T-helper 2 cell treated with Interferon-gamma antibody and Interleukin-4, amounts not matched to agents 5 μg/mL and 100 μg/mL, for 36 hours (primary cell): ENCODE measurements at regions not wholly inside any gene's neighbourhood (a gene's known extent, or its start where the extent isn't known, plus 50 kb on each side); places are given as distances from the start of the nearest gene placed in this dataset.
"Not testable (repeated sequence)": the region's sequence is repeated elsewhere in the genome, so short reads cannot be mapped to it uniquely, and the experiment has no call there.

Experiments used
- DNase-seq: peaks from one replicate; pipeline ENCODE4 v3.0.0; 2021; ENCODE audit warnings: low spot score
- H3K27ac Mint-ChIP-seq: one replicate; pipeline ENCODE4 v1.8.0; 2021; ENCODE audit warnings: mild to moderate bottlenecking, mixed read lengths
- H3K27me3 Mint-ChIP-seq: one replicate; pipeline ENCODE4 v1.8.0; 2021; ENCODE audit warnings: low read depth, mixed read lengths
- H3K36me3 Mint-ChIP-seq: one replicate; pipeline ENCODE4 v1.8.0; 2021; ENCODE audit warnings: low read depth, mixed read lengths
- H3K4me1 Mint-ChIP-seq: one replicate; pipeline ENCODE4 v1.8.0; 2021; ENCODE audit warnings: low read depth, mixed read lengths
- H3K4me3 Mint-ChIP-seq: one replicate; pipeline ENCODE4 v1.8.0; 2022; ENCODE audit warnings: mild to moderate bottlenecking, moderate library complexity, mixed read lengths
- H3K9me3 Mint-ChIP-seq: one replicate; pipeline ENCODE4 v1.8.0; 2021; ENCODE audit warnings: mixed read lengths

DNA sequence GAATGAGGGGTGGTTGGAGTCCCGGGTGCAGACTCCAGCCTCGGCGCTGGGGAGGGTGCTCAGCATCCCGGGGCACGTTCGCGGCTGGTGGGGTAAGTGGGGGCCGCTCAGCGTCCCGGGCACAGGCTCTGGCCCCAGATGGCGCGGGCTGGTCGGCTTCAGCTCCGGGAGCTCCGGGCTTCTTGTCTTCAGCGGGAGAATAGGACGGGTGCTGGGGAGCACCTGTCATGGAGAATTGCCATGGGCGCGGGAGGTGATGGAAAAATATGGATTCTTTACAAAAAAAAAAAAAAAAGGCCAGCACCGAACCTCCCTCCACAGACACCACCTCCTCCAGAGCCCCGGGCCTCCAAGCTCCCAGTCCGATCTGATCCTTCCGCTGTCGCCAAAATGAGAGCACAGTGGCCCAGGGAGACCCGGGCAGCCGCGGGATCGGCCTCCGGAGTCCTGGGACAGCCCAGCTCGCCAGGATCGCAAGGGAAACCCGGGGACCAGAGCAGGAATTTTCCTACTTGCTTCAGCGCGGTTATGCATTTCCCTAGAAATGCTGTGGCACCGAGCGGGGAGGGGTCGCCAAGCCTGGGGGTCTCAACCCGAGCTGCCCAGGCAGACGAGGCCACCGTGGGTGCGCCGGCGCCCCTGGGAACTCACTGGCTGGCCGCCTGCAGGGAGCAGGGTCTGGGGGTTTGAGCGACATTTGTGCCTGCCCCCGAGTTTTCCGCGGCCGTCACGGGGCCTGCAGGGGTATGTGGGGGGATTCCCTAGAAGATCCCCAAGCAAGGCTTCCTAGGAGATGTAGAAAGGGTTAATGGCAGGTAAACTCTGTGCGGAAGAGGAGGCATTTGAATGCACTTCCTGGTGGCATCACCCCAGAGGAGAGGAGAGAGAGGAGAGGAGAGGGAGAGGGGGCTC is 1336.9 kb downstream of the BRD1 start:
- Mint-ChIP-seq H3K27ac (no peak overlapping the region), H3K4me3 (no peak overlapping the region), H3K9me3 (no peaks in the 10 kb centered on the region), H3K27me3 (peaks cover 47% of the 10 kb centered on the region), H3K4me1 (no peaks in the 10 kb centered on the region), H3K36me3 (no peaks in the 10 kb centered on the region)
- no peak for DNase-seq

- no peak overlapping the region for H3K4me3 Mint-ChIP-seq
- H3K36me3 Mint-ChIP-seq: no peaks in the 10 kb centered on the region
- no peak for DNase-seq
- no peak overlapping the region for H3K27ac Mint-ChIP-seq
- H3K27me3 Mint-ChIP-seq: peaks cover 47% of the 10 kb centered on the region
- H3K9me3 Mint-ChIP-seq: no peaks in the 10 kb centered on the region
- H3K4me1 Mint-ChIP-seq: no peaks in the 10 kb centered on the region
Observed at GRCh38 chr22:48489551-48490499, 1337.8 kb downstream of the BRD1 start.

DNA sequence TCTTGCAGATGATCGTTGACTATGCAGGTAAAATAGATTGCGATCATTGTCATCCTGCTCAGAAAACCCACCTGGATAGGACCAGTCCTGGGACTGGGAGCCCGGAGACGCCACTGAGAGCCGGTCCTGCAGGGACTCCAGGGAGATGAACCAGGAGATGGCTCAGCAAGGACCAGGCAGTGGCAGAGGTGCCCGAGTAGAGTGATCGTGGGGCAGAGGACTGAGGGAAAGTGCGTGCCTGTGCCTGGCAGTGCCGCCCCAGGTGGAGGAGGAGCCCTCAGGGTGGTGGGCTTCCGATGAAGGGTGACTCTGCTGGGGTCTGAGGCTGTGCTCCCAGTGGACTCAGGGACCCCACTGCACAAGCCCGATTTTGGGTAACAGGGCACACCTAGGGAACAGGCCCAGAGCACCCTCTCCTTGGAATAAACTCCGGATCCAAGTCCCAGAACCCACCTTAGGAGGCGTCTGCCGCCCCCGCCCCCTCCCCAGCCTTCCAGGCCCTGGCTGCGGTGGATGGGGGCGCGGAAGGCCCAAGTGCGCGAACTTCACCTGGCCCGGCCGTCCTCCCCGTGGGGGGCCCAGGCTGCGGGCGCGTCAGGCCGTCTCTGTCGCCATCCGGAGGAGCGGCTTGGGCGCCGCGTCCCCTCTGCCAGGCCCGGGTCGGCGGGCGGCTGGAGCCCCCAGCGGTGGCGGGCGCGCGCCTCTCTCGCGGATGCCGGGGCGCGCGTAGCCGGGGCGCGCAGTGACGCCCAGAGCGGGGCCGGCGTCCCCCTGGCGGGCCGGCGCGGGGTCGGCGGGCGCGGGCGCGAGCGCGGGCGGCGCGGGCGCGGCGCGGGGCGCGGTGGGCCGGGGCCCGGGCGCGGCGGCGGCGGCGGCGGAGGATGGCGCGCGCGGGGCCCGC is 1338.8 kb downstream of the BRD1 start:
- peaks cover 47% of the 10 kb centered on the region for H3K27me3 Mint-ChIP-seq
- DNase-seq: no peak
- H3K9me3 Mint-ChIP-seq: no peaks in the 10 kb centered on the region

GRCh38 chr22:48488149-48488551 is 1339.5 kb downstream of the BRD1 start:
- Mint-ChIP-seq H3K4me1 (no peaks in the 10 kb centered on the region), H3K9me3 (no peaks in the 10 kb centered on the region), H3K27me3 (peaks cover 47% of the 10 kb centered on the region), H3K4me3 (no peak overlapping the region), H3K36me3 (no peaks in the 10 kb centered on the region), H3K27ac (no peak overlapping the region)
- no peak for DNase-seq

More for the DNA sequence above, 1338.8 kb downstream of the BRD1 start:
- Mint-ChIP-seq H3K36me3 (no peaks in the 10 kb centered on the region), H3K4me1 (no peaks in the 10 kb centered on the region), H3K4me3 (no peak overlapping the region), H3K27ac (no peak overlapping the region)

GRCh38 chr22:48486558-48486957 is 1341.1 kb downstream of the BRD1 start:
- H3K9me3 Mint-ChIP-seq: no peaks in the 10 kb centered on the region
- no peak overlapping the region for H3K4me3 Mint-ChIP-seq
- H3K36me3 Mint-ChIP-seq: no peaks in the 10 kb centered on the region
- H3K4me1 Mint-ChIP-seq: no peaks in the 10 kb centered on the region
- DNase-seq: no peak
- no peak overlapping the region for H3K27ac Mint-ChIP-seq
- peaks cover 33% of the 10 kb centered on the region for H3K27me3 Mint-ChIP-seq

DNA sequence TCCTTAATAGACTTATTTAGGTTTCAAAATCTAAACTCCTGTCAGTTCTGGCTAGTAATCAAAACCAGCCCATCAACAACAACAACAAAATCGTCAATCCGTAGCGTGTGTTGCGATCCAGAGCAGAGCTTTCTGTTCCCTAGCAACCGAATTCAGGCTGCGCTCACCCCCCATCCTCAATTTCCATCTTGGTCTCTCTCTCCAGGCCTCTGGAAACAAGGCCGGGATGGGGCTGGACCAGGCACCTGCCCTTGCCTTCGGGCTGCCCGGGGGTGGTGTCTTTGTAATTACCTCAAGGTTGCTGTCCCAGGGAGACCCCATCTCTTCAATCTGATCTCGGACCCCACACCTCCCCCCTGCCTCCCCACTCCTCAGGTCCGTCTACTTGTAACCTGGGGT is 1341.5 kb downstream of the BRD1 start:
- no peak for DNase-seq
- Mint-ChIP-seq H3K9me3 (no peaks in the 10 kb centered on the region), H3K4me3 (no peak overlapping the region), H3K36me3 (no peaks in the 10 kb centered on the region), H3K27me3 (peaks cover 29% of the 10 kb centered on the region), H3K27ac (no peak overlapping the region), H3K4me1 (no peaks in the 10 kb centered on the region)

GRCh38 chr22:48485149-48486133 is 1342.2 kb downstream of the BRD1 start:
- peaks cover 22% of the 10 kb centered on the region for H3K27me3 Mint-ChIP-seq
- H3K9me3 Mint-ChIP-seq: no peaks in the 10 kb centered on the region
- H3K36me3 Mint-ChIP-seq: no peaks in the 10 kb centered on the region
- H3K27ac Mint-ChIP-seq: no peak overlapping the region
- no peaks in the 10 kb centered on the region for H3K4me1 Mint-ChIP-seq
- DNase-seq: no peak
- no peak overlapping the region for H3K4me3 Mint-ChIP-seq

- no peak for DNase-seq
- Mint-ChIP-seq H3K36me3 (no peaks in the 10 kb centered on the region), H3K4me1 (no peaks in the 10 kb centered on the region), H3K27ac (no peak overlapping the region), H3K9me3 (no peaks in the 10 kb centered on the region), H3K27me3 (peaks cover 22% of the 10 kb centered on the region), H3K4me3 (no peak overlapping the region)
Observed at GRCh38 chr22:48483764-48484528, 1343.7 kb downstream of the BRD1 start.

- no peak overlapping the region for H3K27ac Mint-ChIP-seq
- no peaks in the 10 kb centered on the region for H3K9me3 Mint-ChIP-seq
- H3K4me3 Mint-ChIP-seq: no peak overlapping the region
- no peaks in the 10 kb centered on the region for H3K36me3 Mint-ChIP-seq
- H3K4me1 Mint-ChIP-seq: no peaks in the 10 kb centered on the region
- H3K27me3 Mint-ChIP-seq: peaks cover 11% of the 10 kb centered on the region
- no peak for DNase-seq
Observed at GRCh38 chr22:48482771-48483170, 1344.9 kb downstream of the BRD1 start.

DNA sequence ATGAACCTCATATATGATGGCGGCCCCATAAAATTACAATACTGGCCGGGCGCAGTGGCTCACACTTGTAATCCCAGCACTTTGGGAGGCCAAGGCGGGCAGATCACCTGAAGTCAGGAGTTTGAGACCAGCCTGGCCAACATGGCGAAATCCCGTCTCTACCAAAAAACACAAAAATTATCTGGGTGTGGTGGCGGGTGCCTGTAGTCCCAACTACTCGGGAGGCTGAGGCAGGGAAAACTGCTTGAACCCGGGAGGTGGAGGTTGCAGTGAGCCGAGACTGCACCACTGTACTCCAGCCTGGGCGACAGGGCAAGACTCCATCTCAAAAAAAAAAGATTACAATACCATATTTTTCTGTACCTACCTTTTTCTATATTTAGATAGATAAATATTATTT is 1345.5 kb downstream of the BRD1 start:
- not testable (repeated sequence) for H3K4me3 Mint-ChIP-seq, H3K27me3 Mint-ChIP-seq, H3K27ac Mint-ChIP-seq, DNase-seq, H3K36me3 Mint-ChIP-seq, H3K4me1 Mint-ChIP-seq, H3K9me3 Mint-ChIP-seq

DNA sequence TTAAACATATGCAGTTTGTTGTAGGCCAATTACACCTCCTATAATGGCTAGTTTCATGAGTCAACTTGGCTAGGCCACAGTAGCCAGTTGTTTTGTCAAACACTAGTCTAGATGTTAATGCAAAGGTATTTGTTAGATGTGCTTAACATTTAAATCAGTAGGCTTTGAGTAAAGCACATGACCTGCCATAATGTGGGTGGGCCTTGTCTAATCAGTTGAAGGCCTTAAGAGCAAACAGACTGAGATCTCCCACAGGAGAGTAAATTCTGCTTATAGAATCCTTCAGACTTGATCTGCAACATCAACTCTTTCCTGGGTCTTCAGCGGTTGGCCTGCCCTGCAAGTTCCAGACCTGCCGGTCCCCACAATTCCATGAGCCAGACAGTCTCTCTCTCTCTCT is 1345.9 kb downstream of the BRD1 start:
- Mint-ChIP-seq H3K4me1 (no peaks in the 10 kb centered on the region), H3K4me3 (no peak overlapping the region), H3K36me3 (no peaks in the 10 kb centered on the region)

More for the DNA sequence above, 1345.9 kb downstream of the BRD1 start:
- no peaks in the 10 kb centered on the region for H3K9me3 Mint-ChIP-seq
- no peak for DNase-seq
- no peak overlapping the region for H3K27ac Mint-ChIP-seq
- H3K27me3 Mint-ChIP-seq: peaks cover 2% of the 10 kb centered on the region
